Vagina (tissue), 2 donors: ENCODE measurements at regions not wholly inside any gene's neighbourhood (a gene's known extent, or its start where the extent isn't known, plus 50 kb on each side); places are given as distances from the start of the nearest gene placed in this dataset.

Experiments
- DNase-seq, 2 donors: peaks; one replicate each; pipeline ENCODE4 v3.0.0-alpha.2; 2017; ENCODE audit errors: extremely low spot score in 2 of 2
- H3K27ac ChIP-seq: fragments of 200-600 bp; sonication (generic); one replicate; pipeline ENCODE4 v1.5.1; 2019
- H3K27me3 ChIP-seq: fragments of 200-600 bp; sonication (generic); one replicate; pipeline ENCODE4 v1.5.1; 2019
- H3K36me3 ChIP-seq, 2 donors: fragments of 200-600 bp; sonication (generic); one replicate each; pipeline ENCODE4 v1.5.1; 2017 to 2019
- H3K4me1 ChIP-seq: fragments of 200-600 bp; sonication (generic); one replicate; pipeline ENCODE4 v1.5.1; 2019
- H3K4me3 ChIP-seq, 2 donors: fragments of 200-600 bp; sonication (generic); 1 replicate in 1 of 2; 2 replicates in 1 of 2; pipeline ENCODE4 v1.5.1; 2016 to 2019
- H3K9me3 ChIP-seq: fragments of 200-600 bp; sonication (generic); one replicate; pipeline ENCODE4 v1.5.1; 2019
- CTCF ChIP-seq, 3 experiments: fragments of 450-650 bp in 2 of 3; fragments of 200-600 bp in 1 of 3; sonication (generic) in 1 of 3; IDR thresholded peaks; one replicate each; pipeline ENCODE4 v1.5.1; 2017 to 2019; ENCODE audit warnings: antibody characterized with exemption in 3 of 3, mild to moderate bottlenecking in 2 of 3, moderate library complexity in 2 of 3
- POLR2A ChIP-seq, 2 donors: fragments of 450-650 bp; IDR thresholded peaks; one replicate each; pipeline ENCODE4 v1.6.1; 2017; ENCODE audit warnings: antibody characterized with exemption in 2 of 2, mild to moderate bottlenecking in 2 of 2, moderate library complexity in 2 of 2
- POLR2AphosphoS5 ChIP-seq, 2 donors: sonication (generic); formaldehyde crosslinking; IDR thresholded peaks; one replicate each; pipeline ENCODE4 v1.9.0; 2017; ENCODE audit warnings: antibody characterized with exemption in 2 of 2, mild to moderate bottlenecking in 2 of 2, low read depth in 1 of 2; ENCODE audit not compliant: insufficient read depth in 1 of 2
- intact Hi-C: fragments of 100-400 bp; cut with DNase I; formaldehyde crosslinking; loops from one replicate; pipeline ENCODE4 v1.15.1; 2023

- TF ChIP-seq POLR2A (IDR thresholded peaks at IDR 0.05) (no peak), POLR2AphosphoS5 (IDR thresholded peaks at IDR 0.05; ENCODE audit: insufficient read depth in 1 of 2, low read depth in 1 of 2) (no peak), CTCF (IDR thresholded peaks at IDR 0.05) (no peak)
- no peaks in the 10 kb centered on the region for H3K27me3 ChIP-seq
- no peaks in the 10 kb centered on the region for H3K4me1 ChIP-seq
- H3K9me3 ChIP-seq = no peaks in the 10 kb centered on the region
- H3K36me3 ChIP-seq = no peaks in the 10 kb centered on the region
- H3K4me3 ChIP-seq = no peak overlapping the region
- intact Hi-C loops = no loop called here
- no peak for DNase-seq
- no peak overlapping the region for H3K27ac ChIP-seq
Observed at GRCh38 chr5:92605591-92605990, 975.4 kb downstream of the NR2F1-AS1 start.

GRCh38 chr5:92599217-92599810, 981.7 kb downstream of the NR2F1-AS1 start:
- H3K27me3 ChIP-seq = no peaks in the 10 kb centered on the region
- no peaks in the 10 kb centered on the region for H3K4me1 ChIP-seq
- H3K9me3 ChIP-seq = no peaks in the 10 kb centered on the region
- TF ChIP-seq POLR2A (IDR thresholded peaks at IDR 0.05) (no peak), POLR2AphosphoS5 (IDR thresholded peaks at IDR 0.05; ENCODE audit: insufficient read depth in 1 of 2, low read depth in 1 of 2) (no peak), CTCF (IDR thresholded peaks at IDR 0.05) (no peak)
- no peak overlapping the region for H3K4me3 ChIP-seq
- intact Hi-C loops = no loop called here
- DNase-seq = no peak
- no peak overlapping the region for H3K27ac ChIP-seq
- no peaks in the 10 kb centered on the region for H3K36me3 ChIP-seq

GRCh38 chr5:92594031-92594430, 987.0 kb downstream of the NR2F1-AS1 start:
- no peak for TF ChIP-seq POLR2AphosphoS5 (IDR thresholded peaks at IDR 0.05; ENCODE audit: insufficient read depth in 1 of 2, low read depth in 1 of 2)
- no peak for TF ChIP-seq POLR2A (IDR thresholded peaks at IDR 0.05)
- no peak for TF ChIP-seq CTCF (IDR thresholded peaks at IDR 0.05)
- intact Hi-C loops = no loop called here
- Histone ChIP-seq H3K36me3 (no peaks in the 10 kb centered on the region), H3K27me3 (no peaks in the 10 kb centered on the region), H3K27ac (no peak overlapping the region), H3K9me3 (no peaks in the 10 kb centered on the region), H3K4me1 (no peaks in the 10 kb centered on the region), H3K4me3 (no peak overlapping the region)
- DNase-seq = no peak

GRCh38 chr5:92588876-92589275, 992.1 kb downstream of the NR2F1-AS1 start:
- Histone ChIP-seq H3K36me3 (no peaks in the 10 kb centered on the region), H3K9me3 (no peaks in the 10 kb centered on the region), H3K27ac (no peak overlapping the region), H3K4me1 (no peaks in the 10 kb centered on the region), H3K4me3 (no peak overlapping the region), H3K27me3 (no peaks in the 10 kb centered on the region)
- intact Hi-C loops = no loop called here
- TF ChIP-seq POLR2AphosphoS5 (IDR thresholded peaks at IDR 0.05; ENCODE audit: insufficient read depth in 1 of 2, low read depth in 1 of 2) = no peak
- TF ChIP-seq POLR2A (IDR thresholded peaks at IDR 0.05) = no peak
- no peak for TF ChIP-seq CTCF (IDR thresholded peaks at IDR 0.05)
- DNase-seq = no peak

- Histone ChIP-seq H3K4me1 (no peaks in the 10 kb centered on the region), H3K27me3 (no peaks in the 10 kb centered on the region), H3K27ac (no peak overlapping the region), H3K36me3 (no peaks in the 10 kb centered on the region), H3K9me3 (no peaks in the 10 kb centered on the region), H3K4me3 (no peak overlapping the region)
- intact Hi-C loops = no loop called here
- TF ChIP-seq POLR2AphosphoS5 (IDR thresholded peaks at IDR 0.05; ENCODE audit: insufficient read depth in 1 of 2, low read depth in 1 of 2) (no peak), CTCF (IDR thresholded peaks at IDR 0.05) (no peak), POLR2A (IDR thresholded peaks at IDR 0.05) (no peak)
- no peak for DNase-seq
Observed at GRCh38 chr5:92581690-92582089, 999.3 kb downstream of the NR2F1-AS1 start.
